GM23338 (cell line): ENCODE measurements at regions not wholly inside any gene's neighbourhood (a gene's known extent, or its start where the extent isn't known, plus 50 kb on each side); places are given as distances from the start of the nearest gene placed in this dataset.
A peak's percentile ranks its signal among the peaks of the same experiment; 100 is the strongest.

ENCODE experiments used
- ATAC-seq: fragments of 200-7000 bp; cut with Tn5 transposase; 3 replicates; pipeline ENCODE4 v1.9.1; 2020
- DNase-seq: peaks from one replicate; pipeline ENCODE4 v3.0.0-alpha.2; 2015; ENCODE audit warnings: low spot score
- H2AFZ ChIP-seq: fragments of 200-600 bp; sonication (generic); 2 replicates; pipeline ENCODE4 v1.8.0; 2016; ENCODE audit warnings: antibody characterized with exemption, mild to moderate bottlenecking, moderate library complexity
- H3F3A ChIP-seq: fragments of 200-600 bp; sonication (generic); replicated peaks from 2 replicates; pipeline ENCODE4 v1.8.0; 2017; ENCODE audit warnings: antibody characterized with exemption, mixed run types, low read depth
- H3K27ac ChIP-seq: fragments of 200-600 bp; sonication (generic); 2 replicates; pipeline ENCODE4 v1.6.1; 2016; ENCODE audit warnings: low read depth
- H3K27me3 ChIP-seq: fragments of 200-600 bp; sonication (generic); 2 replicates; pipeline ENCODE4 v1.8.0; 2016; ENCODE audit warnings: mild to moderate bottlenecking, mixed run types, moderate library complexity; ENCODE audit not compliant: insufficient read depth
- H3K36me3 ChIP-seq: fragments of 200-600 bp; sonication (generic); 2 replicates; pipeline ENCODE4 v1.8.0; 2016; ENCODE audit warnings: mild to moderate bottlenecking; ENCODE audit not compliant: insufficient read depth
- H3K4me1 ChIP-seq: fragments of 200-600 bp; sonication (generic); 2 replicates; pipeline ENCODE4 v1.8.0; 2016; ENCODE audit warnings: mild to moderate bottlenecking, moderate library complexity; ENCODE audit not compliant: insufficient read depth
- H3K4me2 ChIP-seq: fragments of 200-600 bp; sonication (generic); 2 replicates; pipeline ENCODE4 v1.7.1; 2017; ENCODE audit warnings: mixed run types
- H3K4me3 ChIP-seq: fragments of 200-600 bp; sonication (generic); 2 replicates; pipeline ENCODE4 v1.6.1; 2016; ENCODE audit warnings: mixed run types
- H3K79me2 ChIP-seq: fragments of 200-600 bp; sonication (generic); replicated peaks from 2 replicates; pipeline ENCODE4 v1.8.0; 2017; ENCODE audit warnings: mild to moderate bottlenecking; ENCODE audit not compliant: insufficient read depth
- H3K9me2 ChIP-seq: fragments of 200-600 bp; sonication (generic); 2 replicates; pipeline ENCODE4 v1.8.0; 2017; ENCODE audit not compliant: insufficient read depth
- H4K20me1 ChIP-seq: fragments of 200-600 bp; sonication (generic); replicated peaks from 2 replicates; pipeline ENCODE4 v1.8.0; 2017; ENCODE audit warnings: mild to moderate bottlenecking; ENCODE audit not compliant: insufficient read depth
- H3K27ac Mint-ChIP-seq: 2 replicates; pipeline ENCODE4 v1.8.0; 2020; ENCODE audit warnings: inconsistent platforms, mild to moderate bottlenecking, moderate library complexity, mixed read lengths
- H3K27me3 Mint-ChIP-seq: 3 replicates; pipeline ENCODE4 v1.8.0; 2022; ENCODE audit warnings: low read depth, mild to moderate bottlenecking, moderate library complexity, mixed read lengths, inconsistent platforms; ENCODE audit not compliant: insufficient read depth, poor library complexity
- H3K36me3 Mint-ChIP-seq: 3 replicates; pipeline ENCODE4 v1.8.0; 2021; ENCODE audit warnings: low read depth, mild to moderate bottlenecking, inconsistent platforms, moderate library complexity, mixed read lengths
- H3K4me1 Mint-ChIP-seq: 3 replicates; pipeline ENCODE4 v1.8.0; 2020; ENCODE audit warnings: mild to moderate bottlenecking, inconsistent platforms, mixed read lengths
- H3K4me3 Mint-ChIP-seq: 3 replicates; pipeline ENCODE4 v1.8.0; 2021; ENCODE audit warnings: moderate library complexity, mild to moderate bottlenecking, inconsistent platforms, mixed read lengths
- H3K9me3 Mint-ChIP-seq: 3 replicates; pipeline ENCODE4 v1.8.0; 2020; ENCODE audit warnings: moderate library complexity, mild to moderate bottlenecking, inconsistent platforms, mixed read lengths
- CTCF ChIP-seq, 2 experiments: fragments of 200-600 bp in 1 of 2; sonication (generic) in 1 of 2; conservative IDR thresholded peaks; 2 replicates each; pipeline versions ENCODE4 v1.5.1 to v1.6.1; 2016 to 2017; ENCODE audit warnings: antibody characterized with exemption in 2 of 2, low read depth in 2 of 2, mild to moderate bottlenecking in 2 of 2, moderate library complexity in 1 of 2
- ETS1 ChIP-seq: IDR thresholded peaks from 2 replicates; pipeline ENCODE4 v1.6.1; 2016; ENCODE audit warnings: antibody characterized with exemption
- EZH2 ChIP-seq: fragments of 200-600 bp; sonication (generic); IDR thresholded peaks from one replicate; pipeline ENCODE4 v1.8.0; 2017; ENCODE audit warnings: antibody characterized with exemption, mild to moderate bottlenecking, low read depth; ENCODE audit not compliant: unreplicated experiment
- NANOG ChIP-seq: IDR thresholded peaks from 2 replicates; pipeline ENCODE4 v1.6.1; 2016; ENCODE audit warnings: antibody characterized with exemption, borderline replicate concordance
- ZNF462 ChIP-seq: fragments of 250-450 bp; sonication (Bioruptor Pico); IDR thresholded peaks from 2 replicates; pipeline ENCODE4 v1.5.0; 2020; ENCODE audit warnings: mild to moderate bottlenecking, moderate library complexity

GRCh38 chr15:93476491-93477177, 387.6 kb upstream of the RGMA start:
- no peaks in the 10 kb centered on the region; the same call in 1 of the 2 replicates for H3F3A ChIP-seq
- Mint-ChIP-seq H3K27ac (peak overlapping the region; percentile 89), H3K9me3 (peaks cover 18% of the 10 kb centered on the region; the same call in 2 of the 3 replicates), H3K36me3 (peaks cover 28% of the 10 kb centered on the region; the same call in 2 of the 3 replicates), H3K4me3 (no peak overlapping the region), H3K27me3 (peaks cover 5% of the 10 kb centered on the region), H3K4me1 (peaks cover 46% of the 10 kb centered on the region)
- DNase-seq (no peak), ATAC-seq (no peak)
- no peaks in the 10 kb centered on the region for H3K36me3 ChIP-seq
- H3K79me2 ChIP-seq, result no peaks in the 10 kb centered on the region
- H3K9me2 ChIP-seq, result 0 out of 2 replicates have a peak, but pooled peaks cover 4% of the 10 kb centered on the region
- H3K4me3 ChIP-seq, result no peak overlapping the region
- H3K27me3 ChIP-seq, result no peaks in the 10 kb centered on the region; the same call in 1 of the 2 replicates
- peak overlapping the region; percentile 85 for H3K27ac ChIP-seq
- H4K20me1 ChIP-seq, result no peaks in the 10 kb centered on the region
- no peak overlapping the region for H2AFZ ChIP-seq
- peaks cover 30% of the 10 kb centered on the region for H3K4me1 ChIP-seq
- H3K4me2 ChIP-seq, result no peak overlapping the region
- TF ChIP-seq CTCF (conservative IDR thresholded peaks at IDR 0.05; ENCODE audit: low read depth in 2 of 2) (no peak), EZH2 (no peak), NANOG (no peak), ETS1 (no peak), ZNF462 (CRISPR knock-in tag) (no peak)
